OCI-LY3 (cell line): ENCODE measurements at regions not wholly inside any gene's neighbourhood (a gene's known extent, or its start where the extent isn't known, plus 50 kb on each side); places are given as distances from the start of the nearest gene placed in this dataset.

Source experiments
- H2AFZ ChIP-seq: fragments of 200-600, 300-600 bp; shearing (Covaris generic); 2 replicates; pipeline ENCODE4 v1.6.0; 2014; ENCODE audit warnings: antibody characterized with exemption, low read depth, low read length
- H3K27ac ChIP-seq: fragments of 200-600, 300-600 bp; sonication (generic); 2 replicates; pipeline ENCODE4 v1.5.1; 2014; ENCODE audit warnings: mild to moderate bottlenecking, low read length, moderate library complexity, mixed read lengths
- H3K27me3 ChIP-seq: fragments of 200-600, 300-600 bp; sonication (generic); 2 replicates; pipeline ENCODE4 v1.6.1; 2014; ENCODE audit warnings: low read depth, low read length, mixed read lengths
- H3K36me3 ChIP-seq: fragments of 200-600, 300-600 bp; sonication (generic); replicated peaks from 2 replicates; pipeline ENCODE3; 2014; ENCODE audit warnings: low read depth, low read length, mixed read lengths
- H3K4me1 ChIP-seq: fragments of 300-600, 200-600 bp; sonication (generic); 2 replicates; pipeline ENCODE4 v1.6.1; 2014; ENCODE audit warnings: low read length, mixed read lengths
- H3K4me2 ChIP-seq: fragments of 200-600, 300-600 bp; sonication (generic); 2 replicates; pipeline ENCODE4 v1.6.1; 2014; ENCODE audit warnings: low read length, mixed read lengths
- H3K4me3 ChIP-seq: fragments of 300-600, 200-600 bp; sonication (generic); 2 replicates; pipeline ENCODE4 v1.5.1; 2014; ENCODE audit warnings: antibody characterized with exemption, mild to moderate bottlenecking, low read length, moderate library complexity
- H3K79me2 ChIP-seq: fragments of 300-600, 200-600 bp; shearing (Covaris generic); 2 replicates; pipeline ENCODE4 v1.6.1; 2014; ENCODE audit warnings: mild to moderate bottlenecking, low read length, mixed read lengths
- H3K9ac ChIP-seq: fragments of 300-600, 200-600 bp; shearing (Covaris generic); 2 replicates; pipeline ENCODE4 v1.6.0; 2014; ENCODE audit warnings: mild to moderate bottlenecking, low read length, moderate library complexity
- H3K9me3 ChIP-seq: fragments of 200-600, 300-600 bp; shearing (Covaris generic); 2 replicates; pipeline ENCODE4 v1.6.1; 2014; ENCODE audit warnings: low read length, mixed read lengths; ENCODE audit not compliant: insufficient read depth
- H4K20me1 ChIP-seq: fragments of 200-600, 300-600 bp; sonication (generic); 2 replicates; pipeline ENCODE4 v1.6.1; 2016; ENCODE audit warnings: low read length, mixed read lengths; ENCODE audit not compliant: insufficient read depth
- CTCF ChIP-seq: fragments of 200-600, 300-600 bp; sonication (generic); IDR thresholded peaks from 2 replicates; pipeline ENCODE4 v1.5.1; 2014; ENCODE audit warnings: antibody characterized with exemption, low read length, low read depth
- EZH2phosphoT487 ChIP-seq: fragments of 200-600 bp; shearing (Covaris generic); IDR thresholded peaks from 2 replicates; pipeline ENCODE4 v1.6.1; 2018; ENCODE audit warnings: antibody characterized with exemption, mixed run types, low read depth

GRCh38 chr5:98694902-98695301, 78.6 kb upstream of the RGMB start:
- Histone ChIP-seq H3K27me3 (no peaks in the 10 kb centered on the region), H3K27ac (no peak overlapping the region), H3K36me3 (no peaks in the 10 kb centered on the region), H3K4me3 (no peak overlapping the region), H3K79me2 (no peaks in the 10 kb centered on the region), H3K9ac (no peak overlapping the region), H3K9me3 (no peaks in the 10 kb centered on the region), H3K4me1 (no peaks in the 10 kb centered on the region), H2AFZ (no peak overlapping the region), H4K20me1 (no peaks in the 10 kb centered on the region), H3K4me2 (no peak overlapping the region)
- TF ChIP-seq EZH2phosphoT487 (no peak), CTCF (no peak)

GRCh38 chr5:98698359-98698758, 75.1 kb upstream of the RGMB start:
- Histone ChIP-seq H3K9me3 (no peaks in the 10 kb centered on the region), H3K4me2 (no peak overlapping the region), H3K79me2 (no peaks in the 10 kb centered on the region), H3K36me3 (no peaks in the 10 kb centered on the region), H2AFZ (no peak overlapping the region), H3K4me1 (no peaks in the 10 kb centered on the region), H3K27ac (no peak overlapping the region), H4K20me1 (no peaks in the 10 kb centered on the region), H3K27me3 (no peaks in the 10 kb centered on the region), H3K4me3 (no peak overlapping the region), H3K9ac (no peak overlapping the region)
- TF ChIP-seq CTCF (no peak), EZH2phosphoT487 (no peak)

GRCh38 chr5:98700730-98701129, 72.7 kb upstream of the RGMB start:
- H3K27me3 ChIP-seq = no peaks in the 10 kb centered on the region
- H4K20me1 ChIP-seq = no peaks in the 10 kb centered on the region
- no peak for TF ChIP-seq EZH2phosphoT487
- no peak for TF ChIP-seq CTCF
- no peak overlapping the region for H3K9ac ChIP-seq
- H2AFZ ChIP-seq = no peak overlapping the region
- no peaks in the 10 kb centered on the region for H3K79me2 ChIP-seq
- no peaks in the 10 kb centered on the region for H3K9me3 ChIP-seq
- H3K27ac ChIP-seq = no peak overlapping the region
- H3K4me2 ChIP-seq = no peak overlapping the region
- no peaks in the 10 kb centered on the region for H3K4me1 ChIP-seq
- H3K4me3 ChIP-seq = no peak overlapping the region
- no peaks in the 10 kb centered on the region for H3K36me3 ChIP-seq

GRCh38 chr5:98705841-98706240, 67.6 kb upstream of the RGMB start:
- Histone ChIP-seq H2AFZ (no peak overlapping the region), H3K9me3 (no peaks in the 10 kb centered on the region), H3K27me3 (no peaks in the 10 kb centered on the region), H3K4me1 (no peaks in the 10 kb centered on the region), H4K20me1 (no peaks in the 10 kb centered on the region), H3K79me2 (no peaks in the 10 kb centered on the region), H3K27ac (no peak overlapping the region), H3K4me3 (no peak overlapping the region), H3K36me3 (no peaks in the 10 kb centered on the region), H3K9ac (no peak overlapping the region), H3K4me2 (no peak overlapping the region)
- no peak for TF ChIP-seq EZH2phosphoT487
- TF ChIP-seq CTCF = no peak
